Fibroblast of lung (primary cell): ENCODE measurements at regions not wholly inside any gene's neighbourhood (a gene's known extent, or its start where the extent isn't known, plus 50 kb on each side); places are given as distances from the start of the nearest gene placed in this dataset.

Source experiments
- DNase-seq, 2 donors: peaks; one replicate each; pipeline versions ENCODE4 v3.0.0 to v3.0.0-alpha.2; 2010; ENCODE audit warnings: low read depth in 2 of 2
- H2AFZ ChIP-seq: 2 replicates; pipeline ENCODE4 v1.5.1; 2012; ENCODE audit warnings: low read length, control low read depth, inconsistent platforms
- H3K27ac ChIP-seq: 2 replicates; pipeline ENCODE4 v1.5.1; 2011; ENCODE audit warnings: low read length, control low read depth; ENCODE audit not compliant: insufficient read depth
- H3K27me3 ChIP-seq: 2 replicates; pipeline ENCODE4 v1.5.1; 2011; ENCODE audit warnings: mild to moderate bottlenecking, low read length; ENCODE audit not compliant: control insufficient read depth, insufficient read depth
- H3K36me3 ChIP-seq: 2 replicates; pipeline ENCODE4 v1.5.1; 2011; ENCODE audit warnings: low read length; ENCODE audit not compliant: control insufficient read depth, insufficient read depth
- H3K4me1 ChIP-seq: 2 replicates; pipeline ENCODE4 v1.5.1; 2011; ENCODE audit warnings: low read length; ENCODE audit not compliant: control insufficient read depth, insufficient read depth; ENCODE audit errors: extremely low read depth
- H3K4me2 ChIP-seq: 2 replicates; pipeline ENCODE4 v1.5.1; 2011; ENCODE audit warnings: low read length, control low read depth; ENCODE audit not compliant: insufficient read depth; ENCODE audit errors: extremely low read depth
- H3K4me3 ChIP-seq, 4 experiments: fragments of 200-600 bp in 1 of 4; sonication (generic) in 1 of 4; replicated peaks in 1 of 4; 2 replicates each; pipeline ENCODE4 v1.5.1; 2011 to 2016; ENCODE audit warnings: low read length in 4 of 4, low read depth in 3 of 4, mild to moderate bottlenecking in 3 of 4, control low read depth in 2 of 4, inconsistent platforms in 1 of 4, mixed read lengths in 1 of 4; ENCODE audit not compliant: insufficient read depth in 1 of 4; ENCODE audit errors: control extremely low read depth in 1 of 4
- H3K79me2 ChIP-seq: 2 replicates; pipeline ENCODE4 v1.5.1; 2012; ENCODE audit warnings: mild to moderate bottlenecking, low read length, inconsistent platforms; ENCODE audit not compliant: control insufficient read depth, insufficient read depth
- H3K9ac ChIP-seq: 2 replicates; pipeline ENCODE4 v1.5.1; 2011; ENCODE audit warnings: mild to moderate bottlenecking, low read length, control low read depth; ENCODE audit not compliant: insufficient read depth
- H3K9me3 ChIP-seq: 2 replicates; pipeline ENCODE4 v1.5.1; 2012; ENCODE audit warnings: low read depth, low read length; ENCODE audit not compliant: control insufficient read depth, insufficient read depth
- H4K20me1 ChIP-seq: 2 replicates; pipeline ENCODE4 v1.5.1; 2011; ENCODE audit warnings: low read length; ENCODE audit not compliant: control insufficient read depth, insufficient read depth; ENCODE audit errors: extremely low read depth
- CTCF ChIP-seq, 2 donors: IDR thresholded peaks in 1 of 2; conservative IDR thresholded peaks in 1 of 2; 1 replicate in 1 of 2; 2 replicates in 1 of 2; pipeline ENCODE4 v1.5.1; 2011 to 2012; ENCODE audit warnings: low read length in 2 of 2, control low read depth in 1 of 2, inconsistent platforms in 1 of 2, low read depth in 1 of 2, mild to moderate bottlenecking in 1 of 2
- EZH2 ChIP-seq: IDR thresholded peaks from 2 replicates; pipeline ENCODE4 v1.5.1; 2012; ENCODE audit warnings: low read length, control low read depth, mild to moderate bottlenecking; ENCODE audit errors: missing control alignments

GRCh38 chr17:22599322-22599721 is 907.0 kb downstream of the KCNJ18 start:
- Histone ChIP-seq H3K9ac (no peak overlapping the region), H3K79me2 (no peaks in the 10 kb centered on the region), H3K27me3 (no peaks in the 10 kb centered on the region), H3K4me3 (no peak overlapping the region), H3K9me3 (no peaks in the 10 kb centered on the region), H2AFZ (no peak overlapping the region), H3K36me3 (no peaks in the 10 kb centered on the region), H3K4me1 (no peaks in the 10 kb centered on the region), H3K27ac (no peak overlapping the region), H4K20me1 (no peaks in the 10 kb centered on the region), H3K4me2 (no peak overlapping the region)
- no peak for DNase-seq
- no peak for TF ChIP-seq EZH2
- TF ChIP-seq CTCF (conservative IDR thresholded peaks at IDR 0.05 in 1 of 2, IDR thresholded peaks at IDR 0.05 in 1 of 2; ENCODE audit: low read depth in 1 of 2, low read length in 2 of 2): no peak

DNA sequence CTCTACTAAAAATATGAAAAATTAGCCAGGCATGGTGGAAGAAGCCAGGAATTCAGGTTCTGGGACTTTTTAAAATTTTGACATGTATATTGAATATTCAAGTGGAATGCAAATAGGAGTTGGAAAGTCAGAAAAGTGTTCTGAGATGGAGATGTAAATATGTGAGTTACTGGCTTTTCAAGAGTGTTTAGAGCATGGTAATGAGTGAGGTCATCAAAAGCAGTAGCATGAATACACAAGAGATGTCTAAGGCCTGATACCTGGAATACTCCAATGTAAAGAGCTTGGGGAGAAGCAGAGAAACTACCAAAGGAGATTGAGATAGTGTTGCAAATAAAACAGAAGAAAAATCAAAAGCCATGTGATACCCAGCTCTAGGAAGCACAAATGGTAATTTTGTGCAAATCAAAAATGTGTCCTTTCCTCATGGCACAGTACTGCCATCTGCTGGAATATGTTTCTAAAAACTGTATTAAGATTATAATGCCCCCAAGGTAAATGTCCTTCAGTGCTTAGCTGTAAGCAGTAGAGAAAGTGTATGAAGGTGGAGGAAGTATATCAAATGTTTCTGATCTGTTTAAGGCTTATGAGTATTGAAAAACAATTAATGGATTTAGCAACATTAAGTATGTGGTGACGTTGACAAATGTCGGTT is 908.4 kb downstream of the KCNJ18 start:
- DNase-seq: peak in 1 of 2 donors; percentile 11
- Histone ChIP-seq H3K27me3 (no peaks in the 10 kb centered on the region), H3K9me3 (no peaks in the 10 kb centered on the region), H3K4me1 (no peaks in the 10 kb centered on the region), H3K9ac (no peak overlapping the region), H2AFZ (no peak overlapping the region), H3K36me3 (no peaks in the 10 kb centered on the region), H3K4me3 (no peak overlapping the region), H3K4me2 (no peak overlapping the region), H3K27ac (no peak overlapping the region), H3K79me2 (no peaks in the 10 kb centered on the region), H4K20me1 (no peaks in the 10 kb centered on the region)
- TF ChIP-seq CTCF (conservative IDR thresholded peaks at IDR 0.05 in 1 of 2, IDR thresholded peaks at IDR 0.05 in 1 of 2; ENCODE audit: low read depth in 1 of 2, low read length in 2 of 2): no peak
- no peak for TF ChIP-seq EZH2
